Ishikawa (cell line): ENCODE measurements at regions not wholly inside any gene's neighbourhood (a gene's known extent, or its start where the extent isn't known, plus 50 kb on each side); places are given as distances from the start of the nearest gene placed in this dataset.

ENCODE experiments used
- CEBPB ChIP-seq: IDR thresholded peaks from 2 replicates; pipeline ENCODE4 v1.6.1; 2012
- CREB1 ChIP-seq: IDR thresholded peaks from 2 replicates; pipeline ENCODE4 v1.6.1; 2012; ENCODE audit warnings: low read depth
- EGR1 ChIP-seq: IDR thresholded peaks from 2 replicates; pipeline ENCODE4 v1.6.1; 2012
- EP300 ChIP-seq: IDR thresholded peaks from 2 replicates; pipeline ENCODE4 v1.6.1; 2012; ENCODE audit warnings: borderline replicate concordance
- FOXM1 ChIP-seq: IDR thresholded peaks from 2 replicates; pipeline ENCODE4 v1.6.1; 2012; ENCODE audit warnings: low read depth, borderline replicate concordance
- NFIC ChIP-seq: IDR thresholded peaks from 2 replicates; pipeline ENCODE4 v1.6.1; 2012
- RAD21 ChIP-seq: IDR thresholded peaks from 2 replicates; pipeline ENCODE4 v1.6.1; 2012; ENCODE audit warnings: low read depth
- REST ChIP-seq: IDR thresholded peaks from 2 replicates; pipeline ENCODE4 v1.6.1; 2012; ENCODE audit warnings: low read depth, mild to moderate bottlenecking
- TAF1 ChIP-seq: IDR thresholded peaks from 2 replicates; pipeline ENCODE4 v1.6.1; 2012; ENCODE audit warnings: low read depth, mild to moderate bottlenecking
- TCF12 ChIP-seq: IDR thresholded peaks from 2 replicates; pipeline ENCODE4 v1.6.1; 2012; ENCODE audit warnings: low read depth
- TEAD4 ChIP-seq: IDR thresholded peaks from 2 replicates; pipeline ENCODE4 v1.6.1; 2012
- YY1 ChIP-seq: IDR thresholded peaks from 2 replicates; pipeline ENCODE4 v1.6.1; 2012; ENCODE audit warnings: low read depth
- ZBTB7A ChIP-seq: IDR thresholded peaks from 2 replicates; pipeline ENCODE4 v1.6.1; 2012; ENCODE audit warnings: low read depth
- TF ChIP-seq, protein P1 (sequence below): IDR thresholded peaks from 2 replicates; pipeline ENCODE4 v1.6.1; 2012
- TF ChIP-seq, protein P2 (sequence below): IDR thresholded peaks from 2 replicates; pipeline ENCODE4 v1.6.1; 2012

DNA sequence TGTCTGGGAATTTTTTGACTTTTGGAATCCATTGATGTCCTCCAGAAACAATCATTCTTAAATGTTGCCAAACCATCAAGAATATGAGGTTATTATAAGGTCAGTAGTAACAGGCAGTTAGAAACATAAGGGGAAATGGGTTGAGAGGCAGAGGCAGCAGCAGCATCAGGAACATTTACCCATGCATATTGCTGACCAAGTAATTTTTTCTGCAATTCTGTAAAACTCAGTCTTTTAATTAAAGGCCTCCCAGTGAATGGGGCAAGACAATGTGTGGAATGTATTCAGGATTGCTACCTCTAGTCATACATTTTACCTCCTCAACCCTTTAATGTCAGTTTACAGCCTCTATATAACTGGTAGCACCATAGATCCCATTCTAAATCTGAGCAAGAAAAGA is 66.5 kb upstream of the SKAP2 start:
- TF ChIP-seq ZBTB7A (no peak), EGR1 (no peak), REST (no peak), EP300 (no peak), YY1 (no peak), NFIC (no peak), FOXM1 (no peak), CREB1 (no peak), TAF1 (no peak), TEAD4 (no peak), TCF12 (no peak), CEBPB (no peak)
- TF ChIP-seq, protein P1, sequence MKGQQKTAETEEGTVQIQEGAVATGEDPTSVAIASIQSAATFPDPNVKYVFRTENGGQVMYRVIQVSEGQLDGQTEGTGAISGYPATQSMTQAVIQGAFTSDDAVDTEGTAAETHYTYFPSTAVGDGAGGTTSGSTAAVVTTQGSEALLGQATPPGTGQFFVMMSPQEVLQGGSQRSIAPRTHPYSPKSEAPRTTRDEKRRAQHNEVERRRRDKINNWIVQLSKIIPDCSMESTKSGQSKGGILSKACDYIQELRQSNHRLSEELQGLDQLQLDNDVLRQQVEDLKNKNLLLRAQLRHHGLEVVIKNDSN, result no peak
- TF ChIP-seq, protein P2, sequence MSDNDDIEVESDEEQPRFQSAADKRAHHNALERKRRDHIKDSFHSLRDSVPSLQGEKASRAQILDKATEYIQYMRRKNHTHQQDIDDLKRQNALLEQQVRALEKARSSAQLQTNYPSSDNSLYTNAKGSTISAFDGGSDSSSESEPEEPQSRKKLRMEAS, result no peak

DNA sequence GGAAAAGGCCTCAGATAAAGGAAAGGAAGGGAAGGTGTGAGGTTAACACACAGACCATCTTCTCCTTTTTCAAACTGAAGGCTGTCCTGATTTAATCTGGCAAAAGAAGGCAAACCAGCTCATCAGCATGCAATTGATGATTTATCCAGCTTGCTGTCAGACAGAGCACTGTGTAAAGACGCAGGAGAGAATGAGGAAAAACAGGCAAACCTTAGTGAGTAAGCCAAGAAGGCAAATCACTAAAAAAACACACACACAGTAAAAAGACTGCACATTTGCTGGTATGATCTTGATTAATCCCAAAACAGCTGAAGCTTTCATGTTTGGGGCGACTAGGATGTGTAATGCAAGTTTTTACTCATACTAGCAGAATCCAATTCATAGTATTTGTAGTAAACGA is 65.8 kb upstream of the SKAP2 start:
- TF ChIP-seq, protein P1, result no peak
- TF ChIP-seq TEAD4, result no peak

DNA sequence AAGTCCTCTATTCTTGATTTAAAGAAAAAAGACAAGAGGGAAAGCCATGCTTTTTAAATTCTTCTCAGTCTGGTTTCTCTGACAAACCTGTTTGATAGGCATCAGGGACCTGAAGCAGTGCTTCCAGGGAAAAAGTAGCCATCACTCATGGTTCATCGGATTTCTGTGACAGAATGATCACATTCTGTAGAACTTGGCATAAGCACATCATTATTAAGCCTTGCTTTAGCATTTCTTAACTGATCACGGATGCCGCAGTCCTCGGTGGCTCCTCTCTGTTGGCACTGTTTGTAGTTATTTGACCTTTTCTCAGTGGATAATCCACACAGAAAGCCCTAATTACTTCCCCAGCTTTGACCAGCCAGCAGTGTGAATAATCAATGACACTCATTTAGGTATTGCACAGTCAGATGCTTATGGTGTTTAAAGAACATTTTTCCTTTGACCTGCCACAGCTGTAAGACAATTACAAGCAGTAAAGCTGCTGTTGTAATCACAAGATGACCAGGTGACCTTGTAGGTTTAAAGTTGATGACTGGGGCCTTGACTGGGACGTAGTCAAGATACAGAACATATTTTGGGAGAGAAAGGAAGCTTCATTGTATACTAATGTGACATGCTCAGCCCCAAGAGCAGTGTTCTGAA is 64.4 kb upstream of the SKAP2 start:
- no peak for TF ChIP-seq TEAD4
- TF ChIP-seq EGR1, result no peak
- TF ChIP-seq TAF1, result no peak
- TF ChIP-seq ZBTB7A, result no peak
- no peak for TF ChIP-seq YY1
- no peak for TF ChIP-seq EP300
- TF ChIP-seq, protein P1, result no peak
- TF ChIP-seq, protein P2, result no peak
- TF ChIP-seq CEBPB, result no peak
- no peak for TF ChIP-seq CREB1
- TF ChIP-seq RAD21, result no peak
- no peak for TF ChIP-seq REST
- no peak for TF ChIP-seq FOXM1

GRCh38 chr7:26925768-26926167 is 61.4 kb upstream of the SKAP2 start:
- no peak for TF ChIP-seq TEAD4
- TF ChIP-seq, protein P1, result no peak
- no peak for TF ChIP-seq CEBPB
- TF ChIP-seq ZBTB7A, result no peak
- TF ChIP-seq TCF12, result no peak
- TF ChIP-seq, protein P2, result no peak
- no peak for TF ChIP-seq RAD21
- no peak for TF ChIP-seq YY1
- TF ChIP-seq FOXM1, result no peak
- no peak for TF ChIP-seq EP300
- TF ChIP-seq TAF1, result no peak
- TF ChIP-seq NFIC, result no peak
